GM06990 (cell line): ENCODE measurements at regions not wholly inside any gene's neighbourhood (a gene's known extent, or its start where the extent isn't known, plus 50 kb on each side); places are given as distances from the start of the nearest gene placed in this dataset.

Experiments
- DNase-seq: peaks from one replicate; pipeline ENCODE4 v3.0.0-alpha.2; 2011; ENCODE audit not compliant: insufficient read length; ENCODE audit errors: extremely low read depth
- H3K27me3 ChIP-seq: replicated peaks from 2 replicates; pipeline ENCODE4 v1.6.0; 2011; ENCODE audit warnings: low read length; ENCODE audit not compliant: control insufficient read depth, insufficient read depth
- H3K36me3 ChIP-seq: 2 replicates; pipeline ENCODE4 v1.5.1; 2011; ENCODE audit warnings: low read length; ENCODE audit not compliant: control insufficient read depth, insufficient read depth
- H3K4me3 ChIP-seq: replicated peaks from 2 replicates; pipeline ENCODE4 v1.5.1; 2011; ENCODE audit warnings: low read depth, mild to moderate bottlenecking, control low read depth, low read length
- CTCF ChIP-seq: IDR thresholded peaks from 2 replicates; pipeline ENCODE4 v1.5.1; 2011; ENCODE audit warnings: low read length, control low read depth, mild to moderate bottlenecking, inconsistent platforms; ENCODE audit not compliant: insufficient read depth, poor library complexity, severe bottlenecking

GRCh38 chr3:164451072-164451910 is 627.0 kb downstream of the SI start:
- H3K4me3 ChIP-seq, result no peak overlapping the region
- no peak for TF ChIP-seq CTCF
- no peaks in the 10 kb centered on the region for H3K36me3 ChIP-seq
- no peaks in the 10 kb centered on the region for H3K27me3 ChIP-seq
- DNase-seq, result no peak

- H3K27me3 ChIP-seq, result no peaks in the 10 kb centered on the region
- H3K4me3 ChIP-seq, result no peak overlapping the region
- TF ChIP-seq CTCF, result no peak
- H3K36me3 ChIP-seq, result no peaks in the 10 kb centered on the region
- no peak for DNase-seq
These were observed 627.9 kb downstream of the SI start for GRCh38 chr3:164450276-164450905.

- no peak overlapping the region for H3K4me3 ChIP-seq
- no peak for TF ChIP-seq CTCF
- no peak for DNase-seq
- no peaks in the 10 kb centered on the region for H3K27me3 ChIP-seq
- H3K36me3 ChIP-seq, result no peaks in the 10 kb centered on the region
These were observed 659.1 kb downstream of the SI start for GRCh38 chr3:164419220-164419619.

GRCh38 chr3:164418414-164418813 is 659.9 kb downstream of the SI start:
- Histone ChIP-seq H3K27me3 (no peaks in the 10 kb centered on the region), H3K4me3 (no peak overlapping the region), H3K36me3 (no peaks in the 10 kb centered on the region)
- DNase-seq, result no peak
- no peak for TF ChIP-seq CTCF

GRCh38 chr3:164417955-164418354 is 660.3 kb downstream of the SI start:
- DNase-seq, result no peak
- H3K4me3 ChIP-seq, result no peak overlapping the region
- H3K27me3 ChIP-seq, result no peaks in the 10 kb centered on the region
- H3K36me3 ChIP-seq, result no peaks in the 10 kb centered on the region
- no peak for TF ChIP-seq CTCF
